Endothelial cell of umbilical vein (primary cell): ENCODE measurements at regions not wholly inside any gene's neighbourhood (a gene's known extent, or its start where the extent isn't known, plus 50 kb on each side); places are given as distances from the start of the nearest gene placed in this dataset.

Experiments
- BruUV-seq: library from RNA; stranded (reverse); fragments of 400-500 nt; replicated peaks from 2 replicates; lab custom pipeline; 2021; lab: Mats Ljungman, UMichigan
- CTCF ChIA-PET: fragments of 300-600, 350-600 bp; sonication (Branson Sonifier 250); formaldehyde crosslinking; loops from one replicate; lab custom pipeline; 2021; ENCODE audit warnings: antibody characterized with exemption, inconsistent platforms; lab: Charles Lee
- POLR2A ChIA-PET: fragments of 300-600, 350-600 bp; sonication (Branson Sonifier 250); formaldehyde crosslinking; loops from one replicate; lab custom pipeline; 2021; ENCODE audit warnings: antibody characterized with exemption, inconsistent platforms; lab: Charles Lee
- DNase-seq: peaks from one replicate; pipeline ENCODE4 v3.0.0-alpha.2; 2011; ENCODE audit warnings: low read depth, low spot score
- FAIRE-seq: peaks from 2 replicates; lab custom pipeline; 2011; peaks lifted over from hg19 to GRCh38; lab: Jason Lieb, UNC
- H2AFZ ChIP-seq: 2 replicates; pipeline ENCODE4 v1.6.0; 2012; ENCODE audit warnings: low read depth, low read length, control low read depth, inconsistent platforms
- H3K27ac ChIP-seq: 2 replicates; pipeline ENCODE4 v1.5.1; 2011; ENCODE audit warnings: low read depth, mild to moderate bottlenecking, control low read depth, low read length, moderate library complexity; ENCODE audit not compliant: insufficient read depth
- H3K27me3 ChIP-seq, 2 experiments: 2 replicates each; pipeline versions ENCODE4 v1.6.0 to v1.6.1; 2011; ENCODE audit warnings: low read length in 2 of 2, mixed read lengths in 1 of 2; ENCODE audit not compliant: control insufficient read depth in 2 of 2, insufficient read depth in 2 of 2
- H3K36me3 ChIP-seq, 2 experiments: 2 replicates in 1 of 2; 3 replicates in 1 of 2; pipeline ENCODE4 v1.5.1; 2011; ENCODE audit warnings: low read length in 2 of 2, mild to moderate bottlenecking in 1 of 2, moderate library complexity in 1 of 2; ENCODE audit not compliant: control insufficient read depth in 2 of 2, insufficient read depth in 2 of 2; ENCODE audit errors: extremely low read depth in 1 of 2
- H3K4me1 ChIP-seq: 3 replicates; pipeline ENCODE4 v1.5.1; 2011; ENCODE audit warnings: mild to moderate bottlenecking, low read length; ENCODE audit not compliant: control insufficient read depth, insufficient read depth; ENCODE audit errors: extremely low read depth
- H3K4me2 ChIP-seq: 2 replicates; pipeline ENCODE4 v1.6.1; 2011; ENCODE audit warnings: low read length, control low read depth, mixed read lengths; ENCODE audit not compliant: insufficient read depth
- H3K4me3 ChIP-seq, 3 experiments: fragments of 200-600 bp in 1 of 3; sonication (generic), shearing (Covaris generic) in 1 of 3; replicated peaks in 1 of 3; 2 replicates each; pipeline ENCODE4 v1.5.1; 2011 to 2016; ENCODE audit warnings: control low read depth in 3 of 3, low read length in 3 of 3, mild to moderate bottlenecking in 2 of 3, inconsistent platforms in 1 of 3, low read depth in 1 of 3, moderate library complexity in 1 of 3; ENCODE audit not compliant: insufficient read depth in 1 of 3
- H3K79me2 ChIP-seq: 2 replicates; pipeline ENCODE4 v1.6.0; 2012; ENCODE audit warnings: low read length, inconsistent platforms; ENCODE audit not compliant: control insufficient read depth, insufficient read depth
- H3K9ac ChIP-seq: replicated peaks from 2 replicates; pipeline ENCODE3; 2011; ENCODE audit warnings: low read length, control low read depth; ENCODE audit not compliant: insufficient read depth; ENCODE audit errors: extremely low read depth
- H3K9me1 ChIP-seq: replicated peaks from 3 replicates; pipeline ENCODE4 v1.6.0; 2011; ENCODE audit warnings: mild to moderate bottlenecking, low read length; ENCODE audit not compliant: control insufficient read depth, insufficient read depth; ENCODE audit errors: extremely low read depth
- H3K9me3 ChIP-seq: replicated peaks from 2 replicates; pipeline ENCODE4 v1.5.1; 2012; ENCODE audit warnings: low read length, inconsistent platforms; ENCODE audit not compliant: control insufficient read depth, insufficient read depth
- H4K20me1 ChIP-seq: replicated peaks from 2 replicates; pipeline ENCODE3; 2011; ENCODE audit warnings: mild to moderate bottlenecking, low read length; ENCODE audit not compliant: control insufficient read depth, insufficient read depth; ENCODE audit errors: extremely low read depth
- EZH2 ChIP-seq: IDR thresholded peaks from 2 replicates; pipeline ENCODE4 v1.6.1; 2012; ENCODE audit warnings: borderline replicate concordance, low read depth, mild to moderate bottlenecking, moderate library complexity, low read length, inconsistent platforms; ENCODE audit not compliant: severe bottlenecking
- FOS ChIP-seq: IDR thresholded peaks from 2 replicates; pipeline ENCODE4 v1.6.1; 2011; ENCODE audit warnings: mild to moderate bottlenecking, low read length, moderate library complexity, borderline replicate concordance; ENCODE audit not compliant: insufficient read depth
- GATA2 ChIP-seq: IDR thresholded peaks from 2 replicates; pipeline ENCODE4 v1.7.0; 2011; ENCODE audit warnings: low read depth, mild to moderate bottlenecking, moderate library complexity, mixed read lengths, low read length; ENCODE audit not compliant: insufficient read length, insufficient read depth
- JUN ChIP-seq: IDR thresholded peaks from 2 replicates; pipeline ENCODE4 v1.6.1; 2011; ENCODE audit warnings: borderline replicate concordance, low read depth; ENCODE audit not compliant: insufficient read length, insufficient read depth
- MAX ChIP-seq: IDR thresholded peaks from 2 replicates; pipeline ENCODE4 v1.6.1; 2011; ENCODE audit not compliant: insufficient read depth, insufficient read length
- MYC ChIP-seq: IDR thresholded peaks from one replicate; pipeline ENCODE4 v1.6.1; 2011; ENCODE audit warnings: mild to moderate bottlenecking, low read depth, low read length
- POLR2A ChIP-seq: IDR thresholded peaks from 2 replicates; pipeline ENCODE4 v1.6.1; 2012; ENCODE audit warnings: low read depth, mild to moderate bottlenecking, control low read depth, low read length
- POLR2AphosphoS5 ChIP-seq: IDR thresholded peaks from 2 replicates; pipeline ENCODE4 v1.6.1; 2012; ENCODE audit warnings: low read depth, mild to moderate bottlenecking, control low read depth, low read length, moderate library complexity; ENCODE audit not compliant: insufficient read depth
- dilution Hi-C: fragments of 300-500 bp; cut with MboI; formaldehyde crosslinking; loops from one replicate; pipeline ENCODE4 v1.15.0; 2019; ENCODE audit warnings: low sequenced_read_pairs; ENCODE audit not compliant: extremely low pct_ligation_motif_present
- intact Hi-C: fragments of 100-400 bp; cut with micrococcal nuclease; formaldehyde crosslinking; loops from one replicate; pipeline ENCODE4 v1.10.0; 2022
- TF ChIP-seq, protein P1 (sequence below), 2 donors: IDR thresholded peaks; 1 replicate in 1 of 2; 2 replicates in 1 of 2; pipeline ENCODE4 v1.5.1; 2011; ENCODE audit warnings: low read length in 2 of 2, mild to moderate bottlenecking in 2 of 2, moderate library complexity in 2 of 2, control low read depth in 1 of 2, inconsistent platforms in 1 of 2, low read depth in 1 of 2; ENCODE audit not compliant: insufficient read depth in 1 of 2; ENCODE audit errors: extremely low read depth in 1 of 2

DNA sequence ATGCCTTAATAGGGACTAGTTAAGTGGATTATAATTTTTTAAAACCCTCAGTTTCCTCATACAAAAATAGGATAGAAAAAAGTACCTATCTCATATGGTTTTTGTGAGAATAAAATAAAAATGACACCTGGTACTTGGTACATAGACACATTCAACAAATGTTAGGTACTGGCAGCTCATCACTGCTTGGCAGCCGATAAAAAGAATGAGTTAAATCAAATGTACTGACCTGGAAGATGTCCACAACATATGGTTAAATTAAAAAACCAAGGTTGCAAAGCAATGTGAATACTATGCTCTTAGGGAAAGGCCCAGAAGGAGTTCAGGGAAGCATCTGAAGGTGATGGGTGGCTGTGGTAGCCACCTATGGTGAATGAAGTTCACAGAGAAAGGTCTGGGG is 64.9 kb upstream of the SMYD2 start:
- CTCF ChIA-PET = interaction anchor here (1.4 to 11.0 kb wide), 5 partner anchors 10 to 113 kb away, joined by 6 to 671 read pairs (median 10); no protein-coding TSS in a partner anchor
- dilution Hi-C loops = no loop called here

More for the DNA sequence above, 64.9 kb upstream of the SMYD2 start:
- intact Hi-C loops = no loop called here
- Histone ChIP-seq H3K9ac (no peak overlapping the region), H4K20me1 (no peaks in the 10 kb centered on the region), H2AFZ (no peak overlapping the region), H3K27me3 (peaks cover 10 to 34% of the 10 kb centered on the region in 2 experiments), H3K9me3 (no peaks in the 10 kb centered on the region), H3K27ac (no peak overlapping the region), H3K79me2 (no peaks in the 10 kb centered on the region), H3K9me1 (no peaks in the 10 kb centered on the region), H3K4me2 (no peak overlapping the region), H3K4me1 (peaks cover 7% of the 10 kb centered on the region), H3K36me3 (no peaks in the 10 kb centered on the region), H3K4me3 (no peak overlapping the region)
- POLR2A ChIA-PET = no interaction called here
- TF ChIP-seq, protein P1, sequence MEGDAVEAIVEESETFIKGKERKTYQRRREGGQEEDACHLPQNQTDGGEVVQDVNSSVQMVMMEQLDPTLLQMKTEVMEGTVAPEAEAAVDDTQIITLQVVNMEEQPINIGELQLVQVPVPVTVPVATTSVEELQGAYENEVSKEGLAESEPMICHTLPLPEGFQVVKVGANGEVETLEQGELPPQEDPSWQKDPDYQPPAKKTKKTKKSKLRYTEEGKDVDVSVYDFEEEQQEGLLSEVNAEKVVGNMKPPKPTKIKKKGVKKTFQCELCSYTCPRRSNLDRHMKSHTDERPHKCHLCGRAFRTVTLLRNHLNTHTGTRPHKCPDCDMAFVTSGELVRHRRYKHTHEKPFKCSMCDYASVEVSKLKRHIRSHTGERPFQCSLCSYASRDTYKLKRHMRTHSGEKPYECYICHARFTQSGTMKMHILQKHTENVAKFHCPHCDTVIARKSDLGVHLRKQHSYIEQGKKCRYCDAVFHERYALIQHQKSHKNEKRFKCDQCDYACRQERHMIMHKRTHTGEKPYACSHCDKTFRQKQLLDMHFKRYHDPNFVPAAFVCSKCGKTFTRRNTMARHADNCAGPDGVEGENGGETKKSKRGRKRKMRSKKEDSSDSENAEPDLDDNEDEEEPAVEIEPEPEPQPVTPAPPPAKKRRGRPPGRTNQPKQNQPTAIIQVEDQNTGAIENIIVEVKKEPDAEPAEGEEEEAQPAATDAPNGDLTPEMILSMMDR (IDR thresholded peaks at IDR 0.05; ENCODE audit: extremely low read depth in 1 of 2, insufficient read depth in 1 of 2, low read depth in 1 of 2, low read length in 2 of 2) = no peak
- TF ChIP-seq JUN = no peak
- TF ChIP-seq POLR2AphosphoS5 = no peak
- TF ChIP-seq FOS = no peak
- TF ChIP-seq MAX = no peak
- TF ChIP-seq GATA2 = no peak
- no peak for TF ChIP-seq MYC
- no peak for TF ChIP-seq POLR2A
- no peak for TF ChIP-seq EZH2
- no TSS peak for BruUV-seq
- DNase-seq (no peak), FAIRE-seq (no peak)
